NCI-H69 (cell line): ENCODE measurements at regions not wholly inside any gene's neighbourhood (a gene's known extent, or its start where the extent isn't known, plus 50 kb on each side); places are given as distances from the start of the nearest gene placed in this dataset.

Experiments used
- DNase-seq: peaks from one replicate; lab custom pipeline; 2025; lab: John Stamatoyannopoulos, UW

DNA sequence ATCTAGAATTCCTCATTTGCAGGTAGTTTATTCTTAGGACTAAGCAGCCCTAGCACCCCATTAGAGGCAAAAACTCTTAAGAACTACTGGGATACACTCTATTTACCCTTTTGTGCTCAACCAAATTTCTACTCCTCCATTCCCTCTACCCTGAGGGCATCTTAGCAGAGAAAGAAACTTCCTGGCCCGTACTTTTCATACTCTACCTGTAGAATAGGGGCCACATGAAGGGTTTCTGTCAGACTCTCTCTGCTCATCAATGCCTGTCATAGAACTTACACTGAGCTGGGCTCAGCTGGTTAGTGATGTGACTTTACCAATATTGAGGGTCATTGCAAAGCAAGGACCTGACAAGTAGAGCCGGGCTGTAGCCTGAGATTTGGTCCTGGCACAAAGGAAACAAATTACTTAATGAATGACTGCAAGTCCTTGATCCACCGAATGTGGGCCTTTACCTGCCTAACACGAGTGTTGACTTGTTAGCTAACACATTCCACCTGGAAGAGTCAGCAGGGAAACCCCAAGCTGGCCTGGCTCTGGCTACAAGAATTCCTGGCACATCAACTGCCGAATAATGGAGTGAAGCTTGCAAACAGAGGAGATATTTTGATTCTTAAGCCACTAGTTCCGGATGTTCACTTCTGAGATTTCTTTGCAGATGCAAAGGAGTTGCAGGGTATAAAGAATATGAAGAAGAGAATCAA, 280.5 kb upstream of the JAG1 start:
- DNase-seq, result no peak

- DNase-seq, result no peak
These were observed 281.2 kb upstream of the JAG1 start for GRCh38 chr20:10954908-10955580.

GRCh38 chr20:10958279-10958678, 284.5 kb upstream of the JAG1 start:
- no peak for DNase-seq

DNA sequence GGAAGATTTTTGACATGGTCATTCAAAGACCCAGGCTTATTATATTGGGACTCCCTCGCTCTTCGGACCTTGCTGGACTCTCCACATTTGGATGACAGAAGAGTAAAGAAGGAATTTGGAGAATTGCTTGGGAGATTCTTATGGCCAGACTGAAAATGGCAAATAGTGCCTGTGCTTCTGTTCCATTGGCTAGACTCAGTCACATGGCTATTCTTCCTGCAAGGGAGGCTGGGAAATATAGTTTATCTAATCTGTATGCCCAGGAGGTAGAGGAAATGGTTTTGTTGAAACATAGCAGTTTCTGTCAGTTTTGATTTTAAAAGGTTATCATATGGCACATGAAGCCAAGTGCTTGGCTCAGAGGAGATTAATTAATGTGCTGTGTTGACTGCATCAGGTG, 286.6 kb upstream of the JAG1 start:
- DNase-seq, result no peak

- peak; percentile 92 for DNase-seq
These were observed 288.0 kb upstream of the JAG1 start for GRCh38 chr20:10961651-10962288.

- DNase-seq, result no peak
These were observed 289.1 kb upstream of the JAG1 start for GRCh38 chr20:10962937-10963336.

- no peak for DNase-seq
These were observed 290.0 kb upstream of the JAG1 start for GRCh38 chr20:10963717-10964266.

DNA sequence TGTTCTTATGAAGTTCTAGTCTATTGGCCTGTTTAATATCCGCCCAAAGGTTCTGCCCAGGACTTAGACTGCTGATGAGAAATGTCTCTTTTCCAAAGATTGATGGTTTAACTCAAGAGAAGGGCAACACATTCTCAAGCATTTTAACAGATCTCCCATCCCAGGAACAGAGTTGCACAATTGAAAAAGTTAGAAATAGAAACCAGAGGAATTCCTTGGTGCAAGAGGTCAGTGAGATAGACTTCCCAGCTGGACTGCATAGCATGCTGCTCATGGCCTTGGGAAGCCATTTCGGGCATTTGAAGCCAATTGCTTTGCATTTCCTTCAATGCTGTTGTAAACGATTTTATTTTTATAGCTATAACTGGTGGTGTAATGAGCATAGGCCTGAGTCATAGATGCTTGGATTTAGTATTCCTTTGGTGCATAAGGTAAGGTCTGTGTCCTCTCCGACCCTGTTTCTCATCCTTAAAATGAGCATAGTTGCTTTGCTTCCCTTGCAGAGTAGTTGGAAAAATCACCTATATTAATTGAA, 292.2 kb upstream of the JAG1 start:
- DNase-seq, result no peak

DNA sequence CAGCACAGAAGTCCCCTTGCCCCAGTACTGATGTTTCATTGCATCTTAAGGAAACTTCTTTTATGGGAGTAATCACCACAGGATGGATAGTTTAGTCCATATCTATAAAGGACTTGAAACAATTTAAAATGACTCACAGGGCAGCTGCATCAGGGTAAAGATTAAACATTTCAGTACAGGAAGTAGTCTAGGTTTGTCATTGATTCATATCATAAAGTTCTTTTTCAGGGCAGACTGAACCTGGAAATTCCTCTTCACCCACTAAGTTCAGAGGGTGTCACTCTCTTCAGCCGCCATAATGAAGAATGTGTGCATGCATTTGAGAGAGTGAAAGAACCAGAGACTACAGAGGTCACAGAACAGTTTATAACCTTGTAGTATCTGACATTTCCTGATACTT, 296.3 kb upstream of the JAG1 start:
- no peak for DNase-seq

DNA sequence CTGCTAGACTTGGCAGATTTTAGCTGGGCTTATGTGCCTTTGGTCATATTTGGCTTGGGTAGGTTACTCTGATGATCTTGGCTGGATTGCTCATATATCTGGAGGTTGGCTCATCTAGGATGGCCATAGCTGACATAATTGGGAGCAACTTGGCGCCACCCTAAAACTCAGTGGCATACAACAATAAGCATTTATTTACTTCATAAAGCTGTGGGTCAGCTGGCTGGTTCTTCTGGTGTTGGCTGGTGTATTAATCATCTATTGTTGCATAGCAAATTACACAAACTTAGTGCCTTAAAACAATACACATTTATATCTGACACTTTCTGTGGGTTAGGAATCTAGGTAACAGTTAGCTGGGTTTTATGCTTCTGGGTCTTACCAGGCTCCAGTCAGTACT, 297.3 kb upstream of the JAG1 start:
- DNase-seq, result no peak

DNA sequence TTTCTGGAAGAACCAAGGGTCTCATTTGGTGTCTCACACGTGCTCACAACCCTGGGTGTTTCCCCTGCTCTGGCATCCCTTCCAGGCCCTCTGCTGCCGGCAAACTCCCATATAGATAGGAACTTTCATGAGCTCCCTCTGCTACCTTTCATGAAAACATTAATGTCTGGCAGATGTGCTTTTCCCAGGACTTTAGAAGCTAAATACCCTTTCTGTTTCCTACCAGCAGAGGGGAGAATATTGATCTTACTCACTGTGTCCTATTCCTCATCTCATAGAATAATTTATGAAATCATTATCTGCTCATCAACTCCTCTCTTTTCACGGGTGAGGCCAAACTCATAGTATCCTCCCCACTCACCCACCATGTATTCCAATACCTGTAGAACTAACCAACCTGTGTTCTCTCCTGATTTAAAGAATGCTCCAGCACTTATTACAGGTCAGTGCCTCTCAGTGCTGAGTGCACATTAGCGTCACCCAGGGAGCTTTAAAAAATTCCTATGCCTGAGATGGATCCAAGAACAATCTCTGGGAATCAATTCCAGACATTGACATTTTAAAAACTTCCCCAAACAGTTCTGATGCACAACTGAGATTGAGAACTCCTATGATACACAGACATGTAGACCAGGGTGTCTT, 298.5 kb upstream of the JAG1 start:
- no peak for DNase-seq

- no peak for DNase-seq
These were observed 302.3 kb upstream of the JAG1 start for GRCh38 chr20:10976051-10976450.

DNA sequence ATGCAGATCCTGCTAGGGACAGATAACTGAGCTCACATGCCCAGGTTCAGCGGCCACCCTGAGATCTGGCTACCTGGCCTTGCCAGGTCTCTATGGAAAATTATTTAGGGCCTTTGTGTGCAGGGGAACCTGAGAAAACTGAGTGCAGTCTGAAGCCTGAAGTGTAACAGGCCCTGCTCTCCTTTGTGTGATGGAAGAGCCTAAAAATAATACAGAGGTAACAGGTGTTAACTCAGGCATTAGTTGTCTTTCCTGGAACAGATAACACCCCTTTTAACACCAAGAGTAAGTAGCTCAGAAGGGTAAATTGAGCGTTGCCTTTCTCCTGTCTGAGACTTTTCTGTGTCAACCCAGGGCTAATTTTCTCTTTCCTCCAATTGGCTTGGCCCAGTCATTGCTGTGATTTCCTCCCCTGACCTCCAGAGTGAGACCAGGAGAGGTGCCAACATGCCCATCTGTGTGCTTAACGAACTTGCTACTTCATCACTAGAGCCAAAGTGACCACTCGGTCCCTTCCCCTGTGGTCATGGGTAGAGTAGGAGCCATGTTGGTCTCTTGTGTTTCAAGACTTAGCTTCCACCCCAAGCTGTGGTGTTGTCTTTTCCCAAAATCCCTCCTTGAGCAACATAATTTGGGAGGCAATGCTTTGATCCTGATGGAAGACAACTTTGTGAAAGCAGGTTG, 304.4 kb upstream of the JAG1 start:
- DNase-seq, result no peak

GRCh38 chr20:10978713-10979112, 304.9 kb upstream of the JAG1 start:
- DNase-seq, result peak; percentile 21

- DNase-seq, result no peak
These were observed 308.9 kb upstream of the JAG1 start for GRCh38 chr20:10982692-10983091.

- peak; percentile 7 for DNase-seq
These were observed 310.5 kb upstream of the JAG1 start for GRCh38 chr20:10984294-10984693.

DNA sequence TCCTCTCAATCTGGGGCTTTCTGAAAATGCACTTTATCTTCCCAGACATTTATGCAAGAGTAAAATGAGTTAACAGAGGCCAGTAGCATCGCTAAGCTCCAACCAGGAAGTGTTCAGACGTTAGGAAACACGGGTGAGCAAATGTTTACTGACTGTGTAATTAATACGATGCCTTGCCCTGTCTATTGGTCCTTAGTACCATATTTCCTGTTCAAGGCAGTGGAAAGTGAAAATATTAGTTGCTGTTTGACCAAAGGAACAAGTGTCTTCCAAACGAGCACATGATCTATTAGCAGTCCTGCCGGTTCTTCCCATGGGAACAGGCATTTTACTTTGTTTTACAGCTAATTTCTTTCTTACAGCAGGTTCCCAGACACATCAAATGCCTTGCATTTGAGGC, 311.1 kb upstream of the JAG1 start:
- peak; percentile 60 for DNase-seq

DNA sequence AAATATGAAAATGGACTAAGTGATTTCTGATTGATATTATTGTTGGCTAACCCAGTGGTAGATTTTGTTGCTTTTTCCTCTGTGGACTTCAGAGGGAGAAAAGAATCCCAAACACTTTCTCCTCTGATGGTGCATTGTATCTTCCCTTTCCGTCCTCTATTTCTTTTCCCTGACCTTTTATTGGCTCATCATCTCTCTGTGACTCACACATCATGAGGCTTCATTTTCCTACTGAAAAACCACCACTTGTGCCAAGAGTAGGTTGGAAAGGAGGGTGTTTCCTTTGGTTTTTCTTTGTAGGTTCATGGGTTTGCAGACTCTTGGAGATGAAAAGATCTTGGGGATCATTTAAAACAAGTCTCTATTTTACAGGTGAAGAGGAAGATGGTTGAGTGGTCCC, 311.7 kb upstream of the JAG1 start:
- no peak for DNase-seq

DNA sequence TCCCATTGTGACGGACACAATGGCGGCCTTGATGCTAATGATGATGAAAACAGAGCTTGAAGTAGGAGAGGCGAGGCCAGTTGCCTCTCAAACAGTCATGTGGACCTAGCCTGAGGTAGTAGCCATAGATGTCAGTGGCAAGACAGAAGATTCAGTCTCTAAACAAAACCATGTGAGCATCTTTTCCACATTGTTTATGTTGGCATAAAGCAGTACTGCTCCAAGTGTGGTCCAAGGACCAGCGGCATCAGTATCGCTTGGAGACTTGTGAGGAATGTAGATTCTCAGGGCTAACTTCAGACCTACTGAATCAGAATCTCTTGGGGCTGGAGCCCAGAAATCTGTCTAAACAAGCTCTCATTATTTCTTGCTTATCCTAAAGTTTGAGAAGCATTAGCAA, 312.8 kb upstream of the JAG1 start:
- DNase-seq, result no peak

DNA sequence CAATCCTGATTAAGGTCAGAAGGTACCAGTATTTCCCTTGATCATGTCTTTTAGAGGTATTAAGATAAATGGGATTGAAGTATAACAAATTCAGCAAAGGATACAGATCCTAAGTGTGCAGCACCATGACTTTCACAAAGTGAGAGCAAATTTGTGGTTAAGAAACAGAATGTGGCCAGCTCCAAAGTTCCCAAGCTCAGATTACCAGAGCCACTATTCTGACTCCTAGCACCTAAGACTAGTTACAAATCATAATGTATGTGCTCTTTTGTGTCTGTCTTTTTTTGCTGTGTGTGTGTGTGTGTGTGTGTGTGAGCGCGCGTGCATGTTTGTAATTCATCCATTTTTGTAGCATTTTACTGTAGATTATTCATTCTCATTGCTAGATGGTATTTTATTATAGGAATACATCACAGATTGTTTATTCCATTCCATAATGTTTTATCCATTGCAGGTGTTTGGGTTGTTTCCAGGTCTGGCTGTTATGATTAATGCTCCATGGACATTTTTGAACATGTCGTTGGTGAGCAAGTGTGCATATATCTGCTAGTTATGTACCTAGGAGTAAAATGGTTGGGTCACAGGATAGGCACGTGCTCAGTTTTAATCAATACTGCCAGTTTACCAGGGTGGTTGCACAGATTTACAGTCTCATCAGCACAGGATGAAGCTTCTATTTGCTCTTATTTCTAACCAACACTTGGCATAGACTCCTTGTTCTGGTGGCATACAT, 314.0 kb upstream of the JAG1 start:
- DNase-seq, result no peak
